GM13976 (cell line): ENCODE measurements at regions not wholly inside any gene's neighbourhood (a gene's known extent, or its start where the extent isn't known, plus 50 kb on each side); places are given as distances from the start of the nearest gene placed in this dataset.

Experiments used
- DNase-seq: peaks from one replicate; pipeline ENCODE4 v3.0.0; 2012; ENCODE audit warnings: low spot score
- in situ Hi-C: fragments of 300-500 bp; cut with MboI; formaldehyde crosslinking; loops from one replicate; pipeline ENCODE4 v1.12.0; 2022; ENCODE audit warnings: low sequenced_read_pairs, mixed read lengths, inconsistent platforms; ENCODE audit not compliant: unreplicated experiment
- TF ChIP-seq, protein P1 (sequence below): IDR thresholded peaks from 2 replicates; pipeline ENCODE4 v1.5.1; 2012; ENCODE audit warnings: borderline replicate concordance, mild to moderate bottlenecking; ENCODE audit not compliant: insufficient read depth; ENCODE audit errors: extremely low read depth, missing control alignments, control extremely low read depth

- no peak for DNase-seq
- TF ChIP-seq, protein P1, sequence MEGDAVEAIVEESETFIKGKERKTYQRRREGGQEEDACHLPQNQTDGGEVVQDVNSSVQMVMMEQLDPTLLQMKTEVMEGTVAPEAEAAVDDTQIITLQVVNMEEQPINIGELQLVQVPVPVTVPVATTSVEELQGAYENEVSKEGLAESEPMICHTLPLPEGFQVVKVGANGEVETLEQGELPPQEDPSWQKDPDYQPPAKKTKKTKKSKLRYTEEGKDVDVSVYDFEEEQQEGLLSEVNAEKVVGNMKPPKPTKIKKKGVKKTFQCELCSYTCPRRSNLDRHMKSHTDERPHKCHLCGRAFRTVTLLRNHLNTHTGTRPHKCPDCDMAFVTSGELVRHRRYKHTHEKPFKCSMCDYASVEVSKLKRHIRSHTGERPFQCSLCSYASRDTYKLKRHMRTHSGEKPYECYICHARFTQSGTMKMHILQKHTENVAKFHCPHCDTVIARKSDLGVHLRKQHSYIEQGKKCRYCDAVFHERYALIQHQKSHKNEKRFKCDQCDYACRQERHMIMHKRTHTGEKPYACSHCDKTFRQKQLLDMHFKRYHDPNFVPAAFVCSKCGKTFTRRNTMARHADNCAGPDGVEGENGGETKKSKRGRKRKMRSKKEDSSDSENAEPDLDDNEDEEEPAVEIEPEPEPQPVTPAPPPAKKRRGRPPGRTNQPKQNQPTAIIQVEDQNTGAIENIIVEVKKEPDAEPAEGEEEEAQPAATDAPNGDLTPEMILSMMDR = no peak
- in situ Hi-C loops = no loop called here
Measured at GRCh38 chr2:163794635-163795034, 58.8 kb upstream of the FIGN start.
